Spleen (tissue), 11 donors: ENCODE measurements at regions not wholly inside any gene's neighbourhood (a gene's known extent, or its start where the extent isn't known, plus 50 kb on each side); places are given as distances from the start of the nearest gene placed in this dataset.

Experiments used
- DNase-seq: peaks from one replicate; pipeline ENCODE4 v3.0.0-alpha.2; 2020
- H3K27ac ChIP-seq, 8 donors: fragments of 200-600 bp; sonication (generic) in 7 of 8; 1 replicate in 4 of 8; 2 replicates in 4 of 8; pipeline versions ENCODE4 v1.5.0 to v1.8.0; 2016 to 2021; ENCODE audit warnings: inconsistent platforms in 4 of 8, mild to moderate bottlenecking in 4 of 8, moderate library complexity in 1 of 8
- H3K27me3 ChIP-seq, 7 donors: fragments of 200-600 bp; sonication (generic) in 6 of 7; replicated peaks in 1 of 7; 1 replicate in 4 of 7; 2 replicates in 3 of 7; pipeline versions ENCODE4 v1.5.0 to v1.8.0; 2016 to 2021; ENCODE audit warnings: inconsistent platforms in 3 of 7, mild to moderate bottlenecking in 1 of 7
- H3K36me3 ChIP-seq, 6 donors: fragments of 200-600 bp; sonication (generic) in 5 of 6; 1 replicate in 4 of 6; 2 replicates in 2 of 6; pipeline versions ENCODE4 v1.5.0 to v1.8.0; 2016 to 2021; ENCODE audit warnings: inconsistent platforms in 2 of 6
- H3K4me1 ChIP-seq, 6 donors: fragments of 200-600 bp; sonication (generic) in 5 of 6; 1 replicate in 3 of 6; 2 replicates in 3 of 6; pipeline versions ENCODE4 v1.5.0 to v1.8.0; 2016 to 2021; ENCODE audit warnings: inconsistent platforms in 3 of 6
- H3K4me3 ChIP-seq, 8 donors: fragments of 200-600 bp; sonication (generic) in 7 of 8; 1 replicate in 4 of 8; 2 replicates in 4 of 8; pipeline versions ENCODE4 v1.5.0 to v1.8.0; 2016 to 2021; ENCODE audit warnings: inconsistent platforms in 4 of 8, mild to moderate bottlenecking in 4 of 8, moderate library complexity in 2 of 8
- H3K9me3 ChIP-seq, 8 donors: fragments of 200-600 bp; sonication (generic) in 7 of 8; 1 replicate in 4 of 8; 2 replicates in 4 of 8; pipeline versions ENCODE4 v1.5.0 to v1.8.0; 2016 to 2021; ENCODE audit warnings: inconsistent platforms in 4 of 8
- CTCF ChIP-seq, 11 experiments: fragments of 200-600 bp in 7 of 11; fragments of 450-650 bp in 4 of 11; sonication (generic) in 4 of 11; IDR thresholded peaks in 8 of 11; conservative IDR thresholded peaks in 3 of 11; 1 replicate in 7 of 11; 2 replicates in 4 of 11; pipeline versions ENCODE4 v1.4.0 to v1.8.0; 2016 to 2021; ENCODE audit warnings: antibody characterized with exemption in 11 of 11, inconsistent platforms in 4 of 11, mild to moderate bottlenecking in 1 of 11
- POLR2A ChIP-seq, 3 donors: fragments of 450-650 bp; IDR thresholded peaks; one replicate each; pipeline ENCODE4 v1.5.1; 2017; ENCODE audit warnings: antibody characterized with exemption in 3 of 3, mild to moderate bottlenecking in 1 of 3
- POLR2AphosphoS5 ChIP-seq, 3 donors: sonication (generic); formaldehyde crosslinking; IDR thresholded peaks; one replicate each; pipeline ENCODE4 v1.5.1; 2017; ENCODE audit warnings: antibody characterized with exemption in 3 of 3
- WGBS, 5 donors: extraction: QIAGEN DNeasy Blood & Tissue Kit in 3 of 5; methylation state at CpG; one replicate each; pipeline versions ENCODE4 v1.1.5 to v1.1.7; 2013 to 2018; 5-methylcytosine and 5-hydroxymethylcytosine counted together
- intact Hi-C: fragments of 100-400 bp; cut with DNase I; formaldehyde crosslinking; loops from one replicate; pipeline ENCODE4 v1.15.0; 2023; ENCODE audit warnings: low total_unique reads
- donor health status: healthy with polysubstance abuse.
- donor health status: DM: no; HTN: no; CAD: no; lungs with moderate emphysema.
- donor health status: DM: no; HTN: no; CAD: no.
- donor health status: Bipolar disorder and iron deficiency.
- donor health status: healthy.
- donor health status: DM: no; HTN: no; CAD: no.
- donor health status: DM: yes; HTN: yes; CAD: no.

- H3K36me3 ChIP-seq = no peaks in the 10 kb centered on the region
- no peaks in the 10 kb centered on the region for H3K27me3 ChIP-seq
- DNase-seq = no peak
- 41 to 51% (median 47%) methylated on average over 6 of the region's 6 CpGs for WGBS, 5 donors
- intact Hi-C loops = no loop called here
- peaks cover 0 to 9% (median 0%) of the 10 kb centered on the region in 8 donors for H3K9me3 ChIP-seq
- TF ChIP-seq POLR2AphosphoS5 (IDR thresholded peaks at IDR 0.05) (no peak), POLR2A (IDR thresholded peaks at IDR 0.05) (no peak), CTCF (IDR thresholded peaks at IDR 0.05 in 8 of 11, conservative IDR thresholded peaks at IDR 0.05 in 3 of 11) (no peak)
- no peak overlapping the region for H3K4me3 ChIP-seq
- no peak overlapping the region for H3K27ac ChIP-seq
- H3K4me1 ChIP-seq = no peaks in the 10 kb centered on the region
Observed at GRCh38 chr20:17155401-17155800, 71.4 kb upstream of the PCSK2 start.

GRCh38 chr20:17158701-17159100 lies 68.1 kb upstream of the PCSK2 start:
- intact Hi-C loops = no loop called here
- Histone ChIP-seq H3K4me1 (no peaks in the 10 kb centered on the region), H3K4me3 (no peak overlapping the region), H3K27me3 (no peaks in the 10 kb centered on the region), H3K9me3 (no peaks in the 10 kb centered on the region), H3K36me3 (no peaks in the 10 kb centered on the region), H3K27ac (no peak overlapping the region)
- 79 to 89% (median 87%) methylated on average over 2 of the region's 2 CpGs for WGBS, 5 donors
- no peak for TF ChIP-seq POLR2AphosphoS5 (IDR thresholded peaks at IDR 0.05)
- no peak for TF ChIP-seq POLR2A (IDR thresholded peaks at IDR 0.05)
- TF ChIP-seq CTCF (IDR thresholded peaks at IDR 0.05 in 8 of 11, conservative IDR thresholded peaks at IDR 0.05 in 3 of 11) = no peak
- DNase-seq = no peak

- Histone ChIP-seq H3K36me3 (no peaks in the 10 kb centered on the region), H3K27me3 (no peaks in the 10 kb centered on the region), H3K27ac (no peak overlapping the region), H3K4me3 (no peak overlapping the region), H3K9me3 (no peaks in the 10 kb centered on the region), H3K4me1 (no peaks in the 10 kb centered on the region)
- no peak for TF ChIP-seq POLR2A (IDR thresholded peaks at IDR 0.05)
- TF ChIP-seq CTCF (IDR thresholded peaks at IDR 0.05 in 8 of 11, conservative IDR thresholded peaks at IDR 0.05 in 3 of 11) = no peak
- TF ChIP-seq POLR2AphosphoS5 (IDR thresholded peaks at IDR 0.05) = no peak
- DNase-seq = no peak
- 37 to 60% (median 51%) methylated on average over 6 of the region's 6 CpGs for WGBS, 5 donors
- intact Hi-C loops = no loop called here
Observed at GRCh38 chr20:17161673-17162481, 65.0 kb upstream of the PCSK2 start.

- Histone ChIP-seq H3K9me3 (peaks cover 0 to 4% (median 0%) of the 10 kb centered on the region in 8 donors), H3K36me3 (no peaks in the 10 kb centered on the region), H3K4me1 (peaks cover 0 to 7% (median 0%) of the 10 kb centered on the region in 6 donors), H3K4me3 (no peak overlapping the region), H3K27ac (no peak overlapping the region), H3K27me3 (no peaks in the 10 kb centered on the region)
- 75 to 88% (median 77%) methylated on average over 4 of the region's 4 CpGs for WGBS, 5 donors
- no peak for TF ChIP-seq POLR2AphosphoS5 (IDR thresholded peaks at IDR 0.05)
- no peak for TF ChIP-seq CTCF (IDR thresholded peaks at IDR 0.05 in 8 of 11, conservative IDR thresholded peaks at IDR 0.05 in 3 of 11)
- no peak for TF ChIP-seq POLR2A (IDR thresholded peaks at IDR 0.05)
- intact Hi-C loops = no loop called here
- no peak for DNase-seq
Observed at GRCh38 chr20:17168026-17168612, 58.7 kb upstream of the PCSK2 start.
